HL-60 (cell line): ENCODE measurements at regions not wholly inside any gene's neighbourhood (a gene's known extent, or its start where the extent isn't known, plus 50 kb on each side); places are given as distances from the start of the nearest gene placed in this dataset.

Source experiments
- POLR2AphosphoS5 ChIP-seq: IDR thresholded peaks from 2 replicates; pipeline ENCODE4 v1.6.1; 2012; ENCODE audit warnings: low read depth
- TF ChIP-seq, protein P1 (sequence below): IDR thresholded peaks from one replicate; pipeline ENCODE4 v1.5.1; 2011; ENCODE audit warnings: low read length, control low read depth, inconsistent platforms; ENCODE audit not compliant: insufficient read depth
- TF ChIP-seq, protein P2 (sequence below): IDR thresholded peaks from 2 replicates; pipeline ENCODE4 v1.6.1; 2012; ENCODE audit warnings: low read depth; ENCODE audit not compliant: insufficient replicate concordance

DNA sequence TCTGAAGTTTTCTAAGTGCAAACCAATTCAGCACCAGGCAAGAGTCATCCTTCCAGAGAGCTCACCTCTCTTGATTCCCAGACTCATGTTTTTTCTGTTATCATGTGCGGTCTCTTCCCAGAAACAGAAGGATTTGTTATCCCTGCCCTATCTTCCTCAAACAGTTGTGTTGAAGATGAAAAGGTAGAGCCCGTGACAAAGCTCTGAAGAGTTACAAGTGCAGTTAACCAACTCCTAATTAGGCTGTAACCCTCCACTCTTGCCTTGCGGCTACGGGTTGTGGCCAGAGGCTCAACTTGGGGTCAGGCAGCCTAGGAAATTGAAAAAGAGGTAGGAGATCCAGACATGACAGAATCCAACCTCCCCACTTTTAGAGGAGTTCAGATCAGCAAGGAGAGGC is 76.2 kb upstream of the CADM1 start:
- TF ChIP-seq POLR2AphosphoS5, result no peak
- TF ChIP-seq, protein P1, sequence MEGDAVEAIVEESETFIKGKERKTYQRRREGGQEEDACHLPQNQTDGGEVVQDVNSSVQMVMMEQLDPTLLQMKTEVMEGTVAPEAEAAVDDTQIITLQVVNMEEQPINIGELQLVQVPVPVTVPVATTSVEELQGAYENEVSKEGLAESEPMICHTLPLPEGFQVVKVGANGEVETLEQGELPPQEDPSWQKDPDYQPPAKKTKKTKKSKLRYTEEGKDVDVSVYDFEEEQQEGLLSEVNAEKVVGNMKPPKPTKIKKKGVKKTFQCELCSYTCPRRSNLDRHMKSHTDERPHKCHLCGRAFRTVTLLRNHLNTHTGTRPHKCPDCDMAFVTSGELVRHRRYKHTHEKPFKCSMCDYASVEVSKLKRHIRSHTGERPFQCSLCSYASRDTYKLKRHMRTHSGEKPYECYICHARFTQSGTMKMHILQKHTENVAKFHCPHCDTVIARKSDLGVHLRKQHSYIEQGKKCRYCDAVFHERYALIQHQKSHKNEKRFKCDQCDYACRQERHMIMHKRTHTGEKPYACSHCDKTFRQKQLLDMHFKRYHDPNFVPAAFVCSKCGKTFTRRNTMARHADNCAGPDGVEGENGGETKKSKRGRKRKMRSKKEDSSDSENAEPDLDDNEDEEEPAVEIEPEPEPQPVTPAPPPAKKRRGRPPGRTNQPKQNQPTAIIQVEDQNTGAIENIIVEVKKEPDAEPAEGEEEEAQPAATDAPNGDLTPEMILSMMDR, result no peak
- TF ChIP-seq, protein P2, sequence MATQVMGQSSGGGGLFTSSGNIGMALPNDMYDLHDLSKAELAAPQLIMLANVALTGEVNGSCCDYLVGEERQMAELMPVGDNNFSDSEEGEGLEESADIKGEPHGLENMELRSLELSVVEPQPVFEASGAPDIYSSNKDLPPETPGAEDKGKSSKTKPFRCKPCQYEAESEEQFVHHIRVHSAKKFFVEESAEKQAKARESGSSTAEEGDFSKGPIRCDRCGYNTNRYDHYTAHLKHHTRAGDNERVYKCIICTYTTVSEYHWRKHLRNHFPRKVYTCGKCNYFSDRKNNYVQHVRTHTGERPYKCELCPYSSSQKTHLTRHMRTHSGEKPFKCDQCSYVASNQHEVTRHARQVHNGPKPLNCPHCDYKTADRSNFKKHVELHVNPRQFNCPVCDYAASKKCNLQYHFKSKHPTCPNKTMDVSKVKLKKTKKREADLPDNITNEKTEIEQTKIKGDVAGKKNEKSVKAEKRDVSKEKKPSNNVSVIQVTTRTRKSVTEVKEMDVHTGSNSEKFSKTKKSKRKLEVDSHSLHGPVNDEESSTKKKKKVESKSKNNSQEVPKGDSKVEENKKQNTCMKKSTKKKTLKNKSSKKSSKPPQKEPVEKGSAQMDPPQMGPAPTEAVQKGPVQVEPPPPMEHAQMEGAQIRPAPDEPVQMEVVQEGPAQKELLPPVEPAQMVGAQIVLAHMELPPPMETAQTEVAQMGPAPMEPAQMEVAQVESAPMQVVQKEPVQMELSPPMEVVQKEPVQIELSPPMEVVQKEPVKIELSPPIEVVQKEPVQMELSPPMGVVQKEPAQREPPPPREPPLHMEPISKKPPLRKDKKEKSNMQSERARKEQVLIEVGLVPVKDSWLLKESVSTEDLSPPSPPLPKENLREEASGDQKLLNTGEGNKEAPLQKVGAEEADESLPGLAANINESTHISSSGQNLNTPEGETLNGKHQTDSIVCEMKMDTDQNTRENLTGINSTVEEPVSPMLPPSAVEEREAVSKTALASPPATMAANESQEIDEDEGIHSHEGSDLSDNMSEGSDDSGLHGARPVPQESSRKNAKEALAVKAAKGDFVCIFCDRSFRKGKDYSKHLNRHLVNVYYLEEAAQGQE, result no peak
